ENCODE measurements at regions not wholly inside any gene's neighbourhood (a gene's known extent, or its start where the extent isn't known, plus 50 kb on each side); places are given as distances from the start of the nearest gene placed in this dataset.

DNA sequence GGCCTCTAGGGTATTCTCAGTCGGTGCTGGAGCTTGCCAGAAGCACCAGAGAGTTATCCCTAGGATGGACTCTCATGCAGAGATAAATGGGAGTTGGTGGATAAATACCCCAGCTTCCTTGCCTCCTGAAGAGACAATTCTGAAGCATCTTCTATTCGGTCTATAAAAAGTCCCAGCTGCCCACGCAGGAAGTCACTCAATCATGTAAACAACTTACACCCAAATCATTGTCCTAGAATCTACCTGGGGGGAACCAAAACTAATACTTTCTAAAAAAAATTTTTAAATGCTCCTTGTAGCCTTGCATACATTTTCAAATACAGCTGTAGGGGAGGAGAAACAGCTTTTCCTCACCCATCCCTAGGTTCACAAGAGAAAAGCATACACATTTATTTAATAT, 66.6 kb upstream of the ELAC2 start:
- no peaks in the 10 kb centered on the region for H3K9me3 ChIP-seq (ENCODE audit: insufficient read depth, low read length)
- H3K79me2 ChIP-seq (ENCODE audit: low read length), result no peaks in the 10 kb centered on the region
- no peaks in the 10 kb centered on the region for H4K20me1 ChIP-seq (ENCODE audit: insufficient read depth, low read length)
- no peaks in the 10 kb centered on the region for H3K27me3 ChIP-seq (ENCODE audit: low read depth, low read length)
- no peaks in the 10 kb centered on the region for H3K4me1 ChIP-seq (ENCODE audit: low read length)
- no peak overlapping the region for H3K9ac ChIP-seq (ENCODE audit: low read length)
- H3K27ac ChIP-seq (ENCODE audit: low read length), result no peak overlapping the region
- no peaks in the 10 kb centered on the region for H3K36me3 ChIP-seq (replicated peaks; ENCODE audit: low read depth, low read length)
- no peak overlapping the region for H2AFZ ChIP-seq (ENCODE audit: low read depth, low read length)
- no peak overlapping the region for H3K4me2 ChIP-seq (ENCODE audit: low read length)
- no peak overlapping the region for H3K4me3 ChIP-seq (ENCODE audit: low read length)
- TF ChIP-seq, protein P1, sequence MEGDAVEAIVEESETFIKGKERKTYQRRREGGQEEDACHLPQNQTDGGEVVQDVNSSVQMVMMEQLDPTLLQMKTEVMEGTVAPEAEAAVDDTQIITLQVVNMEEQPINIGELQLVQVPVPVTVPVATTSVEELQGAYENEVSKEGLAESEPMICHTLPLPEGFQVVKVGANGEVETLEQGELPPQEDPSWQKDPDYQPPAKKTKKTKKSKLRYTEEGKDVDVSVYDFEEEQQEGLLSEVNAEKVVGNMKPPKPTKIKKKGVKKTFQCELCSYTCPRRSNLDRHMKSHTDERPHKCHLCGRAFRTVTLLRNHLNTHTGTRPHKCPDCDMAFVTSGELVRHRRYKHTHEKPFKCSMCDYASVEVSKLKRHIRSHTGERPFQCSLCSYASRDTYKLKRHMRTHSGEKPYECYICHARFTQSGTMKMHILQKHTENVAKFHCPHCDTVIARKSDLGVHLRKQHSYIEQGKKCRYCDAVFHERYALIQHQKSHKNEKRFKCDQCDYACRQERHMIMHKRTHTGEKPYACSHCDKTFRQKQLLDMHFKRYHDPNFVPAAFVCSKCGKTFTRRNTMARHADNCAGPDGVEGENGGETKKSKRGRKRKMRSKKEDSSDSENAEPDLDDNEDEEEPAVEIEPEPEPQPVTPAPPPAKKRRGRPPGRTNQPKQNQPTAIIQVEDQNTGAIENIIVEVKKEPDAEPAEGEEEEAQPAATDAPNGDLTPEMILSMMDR (IDR thresholded peaks at IDR 0.05; ENCODE audit: low read depth, low read length), result no peak
- TF ChIP-seq EZH2phosphoT487 (IDR thresholded peaks at IDR 0.05; ENCODE audit: low read depth), result no peak

DNA sequence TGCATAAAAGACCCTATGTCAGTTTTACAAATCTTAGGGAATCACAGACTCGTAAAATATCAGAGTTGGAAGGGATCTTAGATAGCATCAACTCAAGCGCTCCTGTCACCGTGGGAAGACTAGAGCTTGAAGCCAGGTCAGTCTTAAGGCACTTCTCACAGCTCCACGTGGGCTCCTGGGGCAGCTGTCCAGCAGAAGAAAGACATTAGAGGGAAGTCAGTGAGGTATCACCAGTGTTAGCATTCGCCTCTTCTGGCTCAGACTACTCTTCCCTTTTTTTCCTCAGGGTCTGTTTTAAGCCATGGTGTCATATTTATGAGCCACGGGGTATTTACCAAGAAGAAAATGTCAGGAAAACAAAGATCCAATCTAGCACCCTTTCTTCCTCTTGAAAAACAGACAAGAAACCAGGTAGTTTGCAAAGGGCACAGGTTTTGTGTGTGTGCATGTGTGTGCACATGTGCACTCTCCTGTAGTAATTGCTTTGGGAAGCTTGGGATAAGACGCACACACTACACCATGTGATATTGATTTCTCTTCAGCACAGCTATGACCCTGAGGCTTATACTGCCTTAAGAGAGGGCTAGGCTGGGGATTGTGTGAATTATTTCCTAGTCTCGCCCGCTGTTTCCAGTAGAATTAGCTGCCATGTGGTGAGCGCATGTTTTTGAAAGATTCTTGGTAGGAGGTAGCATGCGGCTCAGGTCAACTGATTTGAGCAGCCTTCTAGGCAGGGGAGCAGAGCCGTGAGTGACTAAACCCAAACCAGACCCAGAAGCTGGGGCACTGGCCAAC, 61.0 kb upstream of the ELAC2 start:
- no peak overlapping the region for H3K4me3 ChIP-seq (ENCODE audit: low read length)
- H3K9ac ChIP-seq (ENCODE audit: low read length), result no peak overlapping the region
- no peaks in the 10 kb centered on the region for H3K79me2 ChIP-seq (ENCODE audit: low read length)
- no peaks in the 10 kb centered on the region for H3K27me3 ChIP-seq (ENCODE audit: low read depth, low read length)
- no peak overlapping the region for H2AFZ ChIP-seq (ENCODE audit: low read depth, low read length)
- no peaks in the 10 kb centered on the region for H3K4me1 ChIP-seq (ENCODE audit: low read length)
- TF ChIP-seq, protein P1 (IDR thresholded peaks at IDR 0.05; ENCODE audit: low read depth, low read length), result no peak
- TF ChIP-seq EZH2phosphoT487 (IDR thresholded peaks at IDR 0.05; ENCODE audit: low read depth), result no peak
- no peaks in the 10 kb centered on the region for H3K36me3 ChIP-seq (replicated peaks; ENCODE audit: low read depth, low read length)
- no peaks in the 10 kb centered on the region for H3K9me3 ChIP-seq (ENCODE audit: insufficient read depth, low read length)
- no peak overlapping the region for H3K4me2 ChIP-seq (ENCODE audit: low read length)
- H4K20me1 ChIP-seq (ENCODE audit: insufficient read depth, low read length), result no peaks in the 10 kb centered on the region
- H3K27ac ChIP-seq (ENCODE audit: low read length), result no peak overlapping the region

DNA sequence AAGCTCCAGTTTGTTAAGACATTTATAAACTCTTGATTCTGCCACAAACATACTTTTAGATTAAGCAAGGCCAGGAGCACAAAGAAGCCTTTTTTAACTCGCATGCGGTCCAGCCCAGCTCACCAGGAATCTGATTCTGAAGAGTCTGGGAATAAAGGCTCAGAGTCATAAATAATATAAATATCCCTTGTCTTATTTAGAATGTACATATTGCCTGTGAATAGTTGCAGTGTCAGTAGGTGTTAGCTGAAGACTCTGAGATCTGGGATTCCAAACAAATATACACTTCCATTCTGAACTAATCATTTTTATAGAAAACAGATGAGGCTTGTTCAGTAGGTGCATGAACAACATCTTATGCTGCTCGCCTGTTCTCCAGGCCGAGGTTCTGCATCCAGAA, 59.1 kb upstream of the ELAC2 start:
- Histone ChIP-seq H3K4me1 (ENCODE audit: low read length) (no peaks in the 10 kb centered on the region), H3K9ac (ENCODE audit: low read length) (no peak overlapping the region), H3K4me3 (ENCODE audit: low read length) (no peak overlapping the region), H3K4me2 (ENCODE audit: low read length) (no peak overlapping the region), H2AFZ (ENCODE audit: low read depth, low read length) (no peak overlapping the region), H3K36me3 (replicated peaks; ENCODE audit: low read depth, low read length) (no peaks in the 10 kb centered on the region), H4K20me1 (ENCODE audit: insufficient read depth, low read length) (no peaks in the 10 kb centered on the region), H3K27me3 (ENCODE audit: low read depth, low read length) (no peaks in the 10 kb centered on the region), H3K79me2 (ENCODE audit: low read length) (no peaks in the 10 kb centered on the region), H3K9me3 (ENCODE audit: insufficient read depth, low read length) (no peaks in the 10 kb centered on the region), H3K27ac (ENCODE audit: low read length) (no peak overlapping the region)
- TF ChIP-seq EZH2phosphoT487 (IDR thresholded peaks at IDR 0.05; ENCODE audit: low read depth), result no peak
- TF ChIP-seq, protein P1 (IDR thresholded peaks at IDR 0.05; ENCODE audit: low read depth, low read length), result no peak

DNA sequence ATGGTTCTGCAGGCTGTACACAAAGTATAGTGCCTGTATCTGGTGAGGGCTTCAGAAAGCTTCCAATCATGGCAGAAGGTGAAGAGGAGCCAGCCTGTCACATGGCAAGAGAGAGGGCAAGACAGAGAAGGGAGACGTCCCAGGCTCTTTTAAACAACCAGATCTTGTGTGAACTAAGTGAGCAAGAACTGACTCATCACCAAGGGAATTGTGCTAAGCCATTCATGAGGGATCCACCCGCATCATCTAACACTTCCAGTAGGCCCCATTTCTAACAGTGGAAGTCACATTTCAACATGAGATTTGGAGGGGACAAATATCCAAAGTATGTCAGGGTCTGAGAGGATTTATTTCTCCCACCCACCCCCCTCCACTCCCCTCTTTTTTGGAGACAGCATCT, 56.2 kb upstream of the ELAC2 start:
- no peak for TF ChIP-seq EZH2phosphoT487 (IDR thresholded peaks at IDR 0.05; ENCODE audit: low read depth)
- TF ChIP-seq, protein P1 (IDR thresholded peaks at IDR 0.05; ENCODE audit: low read depth, low read length), result no peak
- H3K27ac ChIP-seq (ENCODE audit: low read length), result no peak overlapping the region
- H3K4me2 ChIP-seq (ENCODE audit: low read length), result no peak overlapping the region
- peaks cover 5% of the 10 kb centered on the region; the same call in 1 of the 2 replicates for H3K27me3 ChIP-seq (ENCODE audit: low read depth, low read length)
- H2AFZ ChIP-seq (ENCODE audit: low read depth, low read length), result no peak overlapping the region
- no peaks in the 10 kb centered on the region for H3K36me3 ChIP-seq (replicated peaks; ENCODE audit: low read depth, low read length)
- H3K4me3 ChIP-seq (ENCODE audit: low read length), result no peak overlapping the region
- no peak overlapping the region for H3K9ac ChIP-seq (ENCODE audit: low read length)
- no peaks in the 10 kb centered on the region for H3K9me3 ChIP-seq (ENCODE audit: insufficient read depth, low read length)
- no peaks in the 10 kb centered on the region for H3K4me1 ChIP-seq (ENCODE audit: low read length)
- H4K20me1 ChIP-seq (ENCODE audit: insufficient read depth, low read length), result no peaks in the 10 kb centered on the region
- no peaks in the 10 kb centered on the region for H3K79me2 ChIP-seq (ENCODE audit: low read length)
